Gastroesophageal sphincter (tissue), 4 donors: ENCODE measurements at regions not wholly inside any gene's neighbourhood (a gene's known extent, or its start where the extent isn't known, plus 50 kb on each side); places are given as distances from the start of the nearest gene placed in this dataset.

ENCODE experiments used
- ATAC-seq: fragments of 150-250 bp; one replicate; pipeline ENCODE4 v1.9.1; 2016; ENCODE audit warnings: mild to moderate bottlenecking, moderate library complexity
- H3K27ac ChIP-seq, 4 donors: fragments of 200-600 bp; sonication (generic) in 3 of 4; 1 replicate in 3 of 4; 2 replicates in 1 of 4; pipeline ENCODE4 v1.5.1; 2016 to 2019
- H3K27me3 ChIP-seq: fragments of 200-600 bp; sonication (generic); one replicate; pipeline ENCODE4 v1.5.1; 2019
- H3K36me3 ChIP-seq, 2 donors: fragments of 200-600 bp; sonication (generic); one replicate each; pipeline ENCODE4 v1.5.1; 2019; ENCODE audit warnings: control low read depth in 1 of 2
- H3K4me1 ChIP-seq, 3 donors: fragments of 200-600 bp; sonication (generic); 1 replicate in 2 of 3; 2 replicates in 1 of 3; pipeline ENCODE4 v1.5.1; 2016 to 2019; ENCODE audit warnings: control low read depth in 2 of 3
- H3K4me3 ChIP-seq, 2 donors: fragments of 200-600 bp; sonication (generic); one replicate each; pipeline ENCODE4 v1.5.1; 2019; ENCODE audit warnings: mild to moderate bottlenecking in 1 of 2, moderate library complexity in 1 of 2
- H3K9me3 ChIP-seq, 3 donors: fragments of 200-600 bp; sonication (generic); one replicate each; pipeline ENCODE4 v1.5.1; 2017 to 2019; ENCODE audit warnings: control low read depth in 2 of 3
- CTCF ChIP-seq, 4 experiments: fragments of 200-600 bp in 2 of 4; fragments of 450-650 bp in 2 of 4; sonication (generic) in 1 of 4; IDR thresholded peaks; one replicate each; pipeline ENCODE4 v1.5.1; 2017 to 2019; ENCODE audit warnings: antibody characterized with exemption in 4 of 4, mild to moderate bottlenecking in 2 of 4, moderate library complexity in 2 of 4
- EP300 ChIP-seq: sonication (generic); formaldehyde crosslinking; IDR thresholded peaks from one replicate; pipeline ENCODE4 v1.6.1; 2017; ENCODE audit warnings: antibody characterized with exemption, mild to moderate bottlenecking
- POLR2A ChIP-seq, 2 donors: fragments of 450-650 bp; IDR thresholded peaks; one replicate each; pipeline ENCODE4 v1.6.1; 2017; ENCODE audit warnings: antibody characterized with exemption in 2 of 2, mild to moderate bottlenecking in 2 of 2, moderate library complexity in 1 of 2
- POLR2AphosphoS5 ChIP-seq: sonication (generic); formaldehyde crosslinking; IDR thresholded peaks from one replicate; pipeline ENCODE4 v1.6.1; 2017; ENCODE audit warnings: antibody characterized with exemption
- WGBS, 2 donors: methylation state at CpG; one replicate each; pipeline ENCODE4 v1.1.5; 2018; ENCODE audit warnings: low coverage in 1 of 2; 5-methylcytosine and 5-hydroxymethylcytosine counted together

GRCh38 chrX:23483396-23483795 lies 148.7 kb downstream of the PTCHD1 start:
- ATAC-seq = no peak
- no peak overlapping the region for H3K27ac ChIP-seq
- WGBS, 2 donors = 74 to 83% methylated on average over 1 to 3 of the region's 3 CpGs

GRCh38 chrX:23493941-23494374 lies 159.3 kb downstream of the PTCHD1 start:
- ATAC-seq = no peak
- Histone ChIP-seq H3K27ac (no peak overlapping the region), H3K4me3 (no peak overlapping the region), H3K4me1 (no peaks in the 10 kb centered on the region), H3K36me3 (no peaks in the 10 kb centered on the region), H3K9me3 (no peaks in the 10 kb centered on the region), H3K27me3 (no peaks in the 10 kb centered on the region)
- TF ChIP-seq EP300 = no peak
- TF ChIP-seq CTCF (IDR thresholded peaks at IDR 0.05) = no peak
- 65 to 69% methylated on average over 2 to 3 of the region's 3 CpGs for WGBS, 2 donors

More at GRCh38 chrX:23483396-23483795, 148.7 kb downstream of the PTCHD1 start:
- Histone ChIP-seq H3K36me3 (no peaks in the 10 kb centered on the region), H3K4me1 (no peaks in the 10 kb centered on the region), H3K4me3 (no peak overlapping the region), H3K9me3 (peaks cover 0 to 2% (median 0%) of the 10 kb centered on the region in 3 donors), H3K27me3 (no peaks in the 10 kb centered on the region)
- no peak for TF ChIP-seq EP300
- TF ChIP-seq POLR2AphosphoS5 = no peak
- no peak for TF ChIP-seq CTCF (IDR thresholded peaks at IDR 0.05)
- TF ChIP-seq POLR2A (IDR thresholded peaks at IDR 0.05) = no peak

GRCh38 chrX:23494741-23495140 lies 160.1 kb downstream of the PTCHD1 start:
- H3K36me3 ChIP-seq = no peaks in the 10 kb centered on the region
- H3K27me3 ChIP-seq = no peaks in the 10 kb centered on the region
- no peaks in the 10 kb centered on the region for H3K9me3 ChIP-seq
- ATAC-seq = no peak
- whole genome bisulfite sequencing, 2 donors = 79 to 95% methylated on average over 4 to 8 of the region's 12 CpGs
- no peak for TF ChIP-seq POLR2AphosphoS5
- no peak for TF ChIP-seq EP300
- TF ChIP-seq POLR2A (IDR thresholded peaks at IDR 0.05) = no peak
- no peak for TF ChIP-seq CTCF (IDR thresholded peaks at IDR 0.05)
- no peak overlapping the region for H3K27ac ChIP-seq
- no peaks in the 10 kb centered on the region for H3K4me1 ChIP-seq
- no peak overlapping the region for H3K4me3 ChIP-seq

- Histone ChIP-seq H3K9me3 (no peaks in the 10 kb centered on the region), H3K27me3 (no peaks in the 10 kb centered on the region), H3K27ac (no peak overlapping the region), H3K4me1 (no peaks in the 10 kb centered on the region), H3K4me3 (no peak overlapping the region), H3K36me3 (no peaks in the 10 kb centered on the region)
- no peak for TF ChIP-seq POLR2A (IDR thresholded peaks at IDR 0.05)
- TF ChIP-seq POLR2AphosphoS5 = no peak
- TF ChIP-seq EP300 = no peak
- TF ChIP-seq CTCF (IDR thresholded peaks at IDR 0.05) = no peak
- ATAC-seq = no peak
Measured at GRCh38 chrX:23497919-23498318, 163.3 kb downstream of the PTCHD1 start.

- TF ChIP-seq CTCF (IDR thresholded peaks at IDR 0.05) = no peak
- TF ChIP-seq EP300 = no peak
- no peak for TF ChIP-seq POLR2AphosphoS5
- TF ChIP-seq POLR2A (IDR thresholded peaks at IDR 0.05) = no peak
- no peak for ATAC-seq
- no peaks in the 10 kb centered on the region for H3K27me3 ChIP-seq
- no peak overlapping the region for H3K27ac ChIP-seq
- no peaks in the 10 kb centered on the region for H3K4me1 ChIP-seq
- no peak overlapping the region for H3K4me3 ChIP-seq
- WGBS, 2 donors = 89 to 100% methylated on average over 1 to 2 of the region's 4 CpGs
- H3K36me3 ChIP-seq = no peaks in the 10 kb centered on the region
- H3K9me3 ChIP-seq = no peaks in the 10 kb centered on the region
Measured at GRCh38 chrX:23501974-23502373, 165.3 kb upstream of the PRDX4 start.
